HepG2 (cell line): ENCODE measurements at regions not wholly inside any gene's neighbourhood (a gene's known extent, or its start where the extent isn't known, plus 50 kb on each side); places are given as distances from the start of the nearest gene placed in this dataset.

ENCODE experiments used
- AKAP8 ChIP-seq: sonication (generic); formaldehyde crosslinking; IDR thresholded peaks from 2 replicates; pipeline ENCODE4 v1.5.1; 2020; ENCODE audit warnings: mild to moderate bottlenecking, missing genetic modification reagents
- CBFB ChIP-seq: sonication (generic); formaldehyde crosslinking; IDR thresholded peaks from 2 replicates; pipeline ENCODE4 v1.4.0; 2020; ENCODE audit warnings: missing genetic modification reagents
- GABPB1 ChIP-seq: IDR thresholded peaks from 2 replicates; pipeline ENCODE4 v1.6.1; 2016; ENCODE audit warnings: mild to moderate bottlenecking, missing genetic modification reagents, moderate library complexity, missing compliant biosample characterization
- MED13 ChIP-seq: sonication (generic); formaldehyde crosslinking; IDR thresholded peaks from 2 replicates; pipeline ENCODE4 v1.5.0; 2020; ENCODE audit warnings: missing genetic modification reagents
- NPAS2 ChIP-seq: sonication (generic); formaldehyde crosslinking; IDR thresholded peaks from 2 replicates; pipeline ENCODE4 v1.8.0; 2022; ENCODE audit warnings: mild to moderate bottlenecking, missing genetic modification reagents, borderline replicate concordance
- NR2F6 ChIP-seq, 2 experiments: IDR thresholded peaks; 2 replicates each; pipeline ENCODE4 v1.6.1; 2016; ENCODE audit warnings: antibody characterized with exemption in 1 of 2, mild to moderate bottlenecking in 1 of 2
- PCBP2 ChIP-seq: fragments of 200-400 bp; formaldehyde crosslinking; optimal IDR thresholded peaks from 2 replicates; pipeline ENCODE3; 2018; ENCODE audit warnings: low read length, low read depth; ENCODE audit not compliant: poor library complexity, severe bottlenecking
- PHF8 ChIP-seq: sonication (generic); formaldehyde crosslinking; IDR thresholded peaks from 2 replicates; pipeline ENCODE4 v1.5.0; 2020; ENCODE audit warnings: missing genetic modification reagents
- RCOR2 ChIP-seq: IDR thresholded peaks from 2 replicates; pipeline ENCODE4 v1.6.1; 2016; ENCODE audit warnings: missing biosample characterization, missing genetic modification reagents
- RELA ChIP-seq: sonication (generic); formaldehyde crosslinking; IDR thresholded peaks from 2 replicates; pipeline ENCODE4 v1.4.0; 2020; ENCODE audit warnings: missing genetic modification reagents
- RFX5 ChIP-seq: IDR thresholded peaks from 2 replicates; pipeline ENCODE4 v1.6.1; 2011; ENCODE audit warnings: low read depth, low read length, improper control_type of control experiment
- SMAD1 ChIP-seq: sonication (generic); formaldehyde crosslinking; IDR thresholded peaks from 2 replicates; pipeline ENCODE4 v1.4.0; 2020; ENCODE audit warnings: missing genetic modification reagents, low read depth, mild to moderate bottlenecking, borderline replicate concordance
- SP5 ChIP-seq: IDR thresholded peaks from 2 replicates; pipeline ENCODE4 v1.6.1; 2016; ENCODE audit warnings: low read depth, borderline replicate concordance
- TRIM24 ChIP-seq: sonication (generic); formaldehyde crosslinking; IDR thresholded peaks from 2 replicates; pipeline ENCODE4 v1.8.0; 2022; ENCODE audit warnings: mild to moderate bottlenecking, missing genetic modification reagents
- ZBTB42 ChIP-seq: sonication (generic); formaldehyde crosslinking; IDR thresholded peaks from 2 replicates; pipeline ENCODE4 v1.5.0; 2020; ENCODE audit warnings: mild to moderate bottlenecking, missing genetic modification reagents
- ZFP1 ChIP-seq: IDR thresholded peaks from 2 replicates; pipeline ENCODE4 v1.6.1; 2016
- ZNF17 ChIP-seq: sonication (generic); formaldehyde crosslinking; IDR thresholded peaks from 2 replicates; pipeline ENCODE4 v1.5.0; 2020; ENCODE audit warnings: mild to moderate bottlenecking, missing genetic modification reagents
- ZNF274 ChIP-seq: sonication (generic); formaldehyde crosslinking; IDR thresholded peaks from 2 replicates; pipeline ENCODE4 v1.5.1; 2020; ENCODE audit warnings: mild to moderate bottlenecking, missing genetic modification reagents
- ZNF382 ChIP-seq: sonication (generic); formaldehyde crosslinking; IDR thresholded peaks from 2 replicates; pipeline ENCODE4 v1.5.0; 2020; ENCODE audit warnings: missing genetic modification reagents, mild to moderate bottlenecking, borderline replicate concordance
- ZNF589 ChIP-seq: sonication (generic); formaldehyde crosslinking; conservative IDR thresholded peaks from 2 replicates; pipeline ENCODE4 v1.8.0; 2022; ENCODE audit warnings: mild to moderate bottlenecking, moderate library complexity, missing genetic modification reagents
- ZNF616 ChIP-seq: sonication (generic); formaldehyde crosslinking; IDR thresholded peaks from 2 replicates; pipeline ENCODE4 v1.5.0; 2020; ENCODE audit warnings: low read depth, mild to moderate bottlenecking, missing genetic modification reagents
- ZNF644 ChIP-seq: IDR thresholded peaks from 2 replicates; pipeline ENCODE4 v1.6.1; 2016; ENCODE audit warnings: low read depth
- ZNF709 ChIP-seq: sonication (generic); formaldehyde crosslinking; IDR thresholded peaks from 2 replicates; pipeline ENCODE4 v1.5.0; 2020; ENCODE audit warnings: mild to moderate bottlenecking, missing genetic modification reagents
- ZSCAN12 ChIP-seq: sonication (generic); formaldehyde crosslinking; IDR thresholded peaks from 2 replicates; pipeline ENCODE4 v1.9.0; 2021; ENCODE audit warnings: mild to moderate bottlenecking, missing genetic modification reagents
- TF ChIP-seq, protein P1 (sequence below): sonication (generic); formaldehyde crosslinking; IDR thresholded peaks from 2 replicates; pipeline ENCODE4 v1.9.0; 2021; ENCODE audit warnings: missing genetic modification reagents, borderline replicate concordance
- TF ChIP-seq, protein P2 (sequence below): sonication (generic); formaldehyde crosslinking; IDR thresholded peaks from 2 replicates; pipeline ENCODE4 v1.8.1; 2023; ENCODE audit warnings: missing genetic modification reagents, mild to moderate bottlenecking, borderline replicate concordance
- TF ChIP-seq, protein P3 (sequence below): sonication (generic); formaldehyde crosslinking; IDR thresholded peaks from 2 replicates; pipeline ENCODE4 v1.5.0; 2020; ENCODE audit warnings: missing genetic modification reagents, mild to moderate bottlenecking, borderline replicate concordance
- TF ChIP-seq, protein P4 (sequence below): sonication (generic); formaldehyde crosslinking; IDR thresholded peaks from 2 replicates; pipeline ENCODE4 v1.8.1; 2022; ENCODE audit warnings: low read depth, mild to moderate bottlenecking, missing genetic modification reagents

DNA sequence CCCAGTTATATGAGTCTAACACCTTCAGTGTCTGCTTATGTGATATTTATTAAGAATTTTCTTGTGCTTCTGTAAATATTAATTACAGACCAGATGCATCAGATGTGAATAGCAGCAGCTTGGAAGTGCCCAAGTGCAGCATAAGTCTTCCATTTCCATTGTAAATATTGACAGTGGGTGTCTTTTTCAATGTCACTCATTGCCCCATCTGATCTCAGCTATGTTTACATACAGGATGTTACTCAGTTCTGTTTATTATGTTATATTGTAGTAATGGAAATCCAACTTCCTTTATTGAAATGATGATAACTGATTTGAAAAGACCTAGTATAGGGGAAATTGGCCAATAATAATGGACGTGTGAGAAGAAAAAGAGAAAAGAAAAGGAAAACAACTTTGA is 296.7 kb downstream of the SAMD5 start (continued):
- TF ChIP-seq ZNF382 (CRISPR knock-in tag), result no peak
- TF ChIP-seq ZNF589 (CRISPR knock-in tag), result no peak
- TF ChIP-seq ZNF17, result no peak
- no peak for TF ChIP-seq ZSCAN12 (CRISPR knock-in tag)
- TF ChIP-seq AKAP8, result no peak
- no peak for TF ChIP-seq ZBTB42 (CRISPR knock-in tag)
- no peak for TF ChIP-seq MED13 (CRISPR knock-in tag)
- TF ChIP-seq RFX5, result no peak
- TF ChIP-seq, protein P1, sequence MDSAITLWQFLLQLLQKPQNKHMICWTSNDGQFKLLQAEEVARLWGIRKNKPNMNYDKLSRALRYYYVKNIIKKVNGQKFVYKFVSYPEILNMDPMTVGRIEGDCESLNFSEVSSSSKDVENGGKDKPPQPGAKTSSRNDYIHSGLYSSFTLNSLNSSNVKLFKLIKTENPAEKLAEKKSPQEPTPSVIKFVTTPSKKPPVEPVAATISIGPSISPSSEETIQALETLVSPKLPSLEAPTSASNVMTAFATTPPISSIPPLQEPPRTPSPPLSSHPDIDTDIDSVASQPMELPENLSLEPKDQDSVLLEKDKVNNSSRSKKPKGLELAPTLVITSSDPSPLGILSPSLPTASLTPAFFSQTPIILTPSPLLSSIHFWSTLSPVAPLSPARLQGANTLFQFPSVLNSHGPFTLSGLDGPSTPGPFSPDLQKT (CRISPR knock-in tag), result no peak
- TF ChIP-seq, protein P2, sequence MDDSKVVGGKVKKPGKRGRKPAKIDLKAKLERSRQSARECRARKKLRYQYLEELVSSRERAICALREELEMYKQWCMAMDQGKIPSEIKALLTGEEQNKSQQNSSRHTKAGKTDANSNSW (CRISPR knock-in tag), result no peak
- TF ChIP-seq TRIM24 (CRISPR knock-in tag), result no peak
- no peak for TF ChIP-seq SMAD1 (CRISPR knock-in tag)
- no peak for TF ChIP-seq ZNF274 (CRISPR knock-in tag)
- TF ChIP-seq, protein P3, sequence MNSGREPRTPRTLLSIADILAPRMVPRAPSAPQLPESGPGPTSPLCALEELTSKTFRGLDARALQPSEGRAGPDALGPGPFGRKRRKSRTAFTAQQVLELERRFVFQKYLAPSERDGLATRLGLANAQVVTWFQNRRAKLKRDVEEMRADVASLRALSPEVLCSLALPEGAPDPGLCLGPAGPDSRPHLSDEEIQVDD, result no peak
- TF ChIP-seq PCBP2, result no peak
- peak; percentile 72 for TF ChIP-seq ZNF644 (CRISPR knock-in tag)
- TF ChIP-seq, protein P4, sequence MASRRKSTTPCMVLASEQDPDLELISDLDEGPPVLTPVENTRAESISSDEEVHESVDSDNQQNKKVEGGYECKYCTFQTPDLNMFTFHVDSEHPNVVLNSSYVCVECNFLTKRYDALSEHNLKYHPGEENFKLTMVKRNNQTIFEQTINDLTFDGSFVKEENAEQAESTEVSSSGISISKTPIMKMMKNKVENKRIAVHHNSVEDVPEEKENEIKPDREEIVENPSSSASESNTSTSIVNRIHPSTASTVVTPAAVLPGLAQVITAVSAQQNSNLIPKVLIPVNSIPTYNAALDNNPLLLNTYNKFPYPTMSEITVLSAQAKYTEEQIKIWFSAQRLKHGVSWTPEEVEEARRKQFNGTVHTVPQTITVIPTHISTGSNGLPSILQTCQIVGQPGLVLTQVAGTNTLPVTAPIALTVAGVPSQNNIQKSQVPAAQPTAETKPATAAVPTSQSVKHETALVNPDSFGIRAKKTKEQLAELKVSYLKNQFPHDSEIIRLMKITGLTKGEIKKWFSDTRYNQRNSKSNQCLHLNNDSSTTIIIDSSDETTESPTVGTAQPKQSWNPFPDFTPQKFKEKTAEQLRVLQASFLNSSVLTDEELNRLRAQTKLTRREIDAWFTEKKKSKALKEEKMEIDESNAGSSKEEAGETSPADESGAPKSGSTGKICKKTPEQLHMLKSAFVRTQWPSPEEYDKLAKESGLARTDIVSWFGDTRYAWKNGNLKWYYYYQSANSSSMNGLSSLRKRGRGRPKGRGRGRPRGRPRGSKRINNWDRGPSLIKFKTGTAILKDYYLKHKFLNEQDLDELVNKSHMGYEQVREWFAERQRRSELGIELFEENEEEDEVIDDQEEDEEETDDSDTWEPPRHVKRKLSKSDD (CRISPR knock-in tag), result no peak
- no peak for TF ChIP-seq ZFP1 (CRISPR knock-in tag)
- TF ChIP-seq ZNF709 (CRISPR knock-in tag), result no peak
- TF ChIP-seq PHF8 (CRISPR knock-in tag), result no peak
- 0 out of 2 replicates have a peak, but pooled peaks have one; percentile 29 for TF ChIP-seq RCOR2
- TF ChIP-seq CBFB (CRISPR knock-in tag), result no peak
- TF ChIP-seq NR2F6 (IDR thresholded peaks at IDR 0.05), result no peak
- TF ChIP-seq NR2F6 (CRISPR knock-in tag; IDR thresholded peaks at IDR 0.05), result peak; percentile 42; the same call in 1 of the 2 replicates
- TF ChIP-seq NPAS2 (CRISPR knock-in tag), result no peak
- no peak for TF ChIP-seq SP5
- no peak for TF ChIP-seq ZNF616 (CRISPR knock-in tag)
- no peak for TF ChIP-seq GABPB1 (CRISPR knock-in tag)
- TF ChIP-seq RELA, result no peak
